ENCODE measurements at regions not wholly inside any gene's neighbourhood (a gene's known extent, or its start where the extent isn't known, plus 50 kb on each side); places are given as distances from the start of the nearest gene placed in this dataset.

- in situ Hi-C loops (cut with HindIII; ENCODE audit: extremely low pct_ligation_motif_present, low pct_unique_long_range_greater_than_20kb): no loop called here
- 25% methylated on average over 4 of the region's 4 CpGs for WGBS (ENCODE audit: low lambda C conversion rate)
- DNase-seq (ENCODE audit: low spot score): no peak
Measured at GRCh38 chr14:65354715-65355114, 57.8 kb upstream of the FUT8 start.

More at GRCh38 chr14:65354715-65355114, 57.8 kb upstream of the FUT8 start:
- Histone ChIP-seq H4K20me1 (ENCODE audit: insufficient read depth, low read length) (no peaks in the 10 kb centered on the region), H3K9me3 (ENCODE audit: low read length) (no peaks in the 10 kb centered on the region), H2AFZ (ENCODE audit: low read length) (no peak overlapping the region), H3K4me1 (ENCODE audit: insufficient read depth, low read length) (no peaks in the 10 kb centered on the region), H3K4me3 (replicated peaks in 1 of 3; ENCODE audit: insufficient read depth in 1 of 3, low read depth in 2 of 3, low read length in 3 of 3) (no peak overlapping the region), H3K36me3 (replicated peaks in 1 of 2; ENCODE audit: control insufficient read depth in 1 of 2, insufficient read depth in 2 of 2, low read length in 2 of 2) (no peaks in the 10 kb centered on the region), H3K27me3 (ENCODE audit: control insufficient read depth in 1 of 2, insufficient read depth in 2 of 2, low read length in 2 of 2) (no peaks in the 10 kb centered on the region), H3K27ac (ENCODE audit: extremely low read length, insufficient read depth, low read length) (no peak overlapping the region), H3K9ac (ENCODE audit: insufficient read depth, low read depth, low read length) (no peak overlapping the region), H3K4me2 (ENCODE audit: low read depth, low read length) (no peak overlapping the region), H3K79me2 (ENCODE audit: insufficient read depth, low read length) (no peaks in the 10 kb centered on the region)
- ChIA-PET CTCF (ENCODE audit: low intra/inter-chr PET ratio, low total read pairs) (no interaction called here), POLR2A (no interaction called here)
- no peak for FAIRE-seq
- intact Hi-C loops (cut with micrococcal nuclease; ENCODE audit: unreplicated experiment): no loop called here
- no peak for TF ChIP-seq HNF1A (IDR thresholded peaks at IDR 0.05; ENCODE audit: low read depth)
- no peak for TF ChIP-seq HNF1A (CRISPR knock-in tag; IDR thresholded peaks at IDR 0.05; ENCODE audit: borderline replicate concordance)
- TF ChIP-seq ZSCAN9 (CRISPR knock-in tag; IDR thresholded peaks at IDR 0.05; ENCODE audit: borderline replicate concordance): no peak
- TF ChIP-seq ZNF431 (CRISPR knock-in tag; IDR thresholded peaks at IDR 0.05; ENCODE audit: borderline replicate concordance, low read depth): no peak
- no TSS peak for BruUV-seq (replicated peaks)
- ATAC-seq: no peak
